ENCODE measurements at regions not wholly inside any gene's neighbourhood (a gene's known extent, or its start where the extent isn't known, plus 50 kb on each side); places are given as distances from the start of the nearest gene placed in this dataset.

- TF ChIP-seq, protein P1, sequence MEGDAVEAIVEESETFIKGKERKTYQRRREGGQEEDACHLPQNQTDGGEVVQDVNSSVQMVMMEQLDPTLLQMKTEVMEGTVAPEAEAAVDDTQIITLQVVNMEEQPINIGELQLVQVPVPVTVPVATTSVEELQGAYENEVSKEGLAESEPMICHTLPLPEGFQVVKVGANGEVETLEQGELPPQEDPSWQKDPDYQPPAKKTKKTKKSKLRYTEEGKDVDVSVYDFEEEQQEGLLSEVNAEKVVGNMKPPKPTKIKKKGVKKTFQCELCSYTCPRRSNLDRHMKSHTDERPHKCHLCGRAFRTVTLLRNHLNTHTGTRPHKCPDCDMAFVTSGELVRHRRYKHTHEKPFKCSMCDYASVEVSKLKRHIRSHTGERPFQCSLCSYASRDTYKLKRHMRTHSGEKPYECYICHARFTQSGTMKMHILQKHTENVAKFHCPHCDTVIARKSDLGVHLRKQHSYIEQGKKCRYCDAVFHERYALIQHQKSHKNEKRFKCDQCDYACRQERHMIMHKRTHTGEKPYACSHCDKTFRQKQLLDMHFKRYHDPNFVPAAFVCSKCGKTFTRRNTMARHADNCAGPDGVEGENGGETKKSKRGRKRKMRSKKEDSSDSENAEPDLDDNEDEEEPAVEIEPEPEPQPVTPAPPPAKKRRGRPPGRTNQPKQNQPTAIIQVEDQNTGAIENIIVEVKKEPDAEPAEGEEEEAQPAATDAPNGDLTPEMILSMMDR (IDR thresholded peaks at IDR 0.05), result no peak
- TF ChIP-seq POLR2A (IDR thresholded peaks at IDR 0.05), result no peak
Observed at GRCh38 chr13:53188120-53188519, 159.5 kb downstream of the OLFM4 start.
